ENCODE measurements at regions not wholly inside any gene's neighbourhood (a gene's known extent, or its start where the extent isn't known, plus 50 kb on each side); places are given as distances from the start of the nearest gene placed in this dataset.

- no peak for DNase-seq
Measured at GRCh38 chr2:120867290-120868241, 131.9 kb downstream of the GLI2 start.

- DNase-seq: no peak
Measured at GRCh38 chr2:120868366-120868765, 132.7 kb downstream of the GLI2 start.

GRCh38 chr2:120869036-120869729 lies 133.5 kb downstream of the GLI2 start:
- DNase-seq: no peak

GRCh38 chr2:120869730-120870466 lies 134.2 kb downstream of the GLI2 start:
- DNase-seq: no peak

GRCh38 chr2:120870467-120870788 lies 134.8 kb downstream of the GLI2 start:
- no peak for DNase-seq

GRCh38 chr2:120871016-120871635 lies 135.5 kb downstream of the GLI2 start:
- peak in 2 of 3 experiments; percentile 32 to 34 for DNase-seq

- peak in 1 of 3 experiments; percentile 32 for DNase-seq
Measured at GRCh38 chr2:120871881-120872620, 136.4 kb downstream of the GLI2 start.

- peak; percentile 14 to 68 (median 46) for DNase-seq
Measured at GRCh38 chr2:120873958-120874887, 138.6 kb downstream of the GLI2 start.

GRCh38 chr2:120874888-120875275 lies 139.2 kb downstream of the GLI2 start:
- DNase-seq: no peak

GRCh38 chr2:120875431-120875830 lies 139.8 kb downstream of the GLI2 start:
- DNase-seq: peak in 1 of 3 experiments; percentile 61

GRCh38 chr2:120876526-120877280 lies 141.0 kb downstream of the GLI2 start:
- DNase-seq: no peak

- DNase-seq: no peak
Measured at GRCh38 chr2:120877409-120877808, 141.7 kb downstream of the GLI2 start.

GRCh38 chr2:120878970-120879369 lies 143.3 kb downstream of the GLI2 start:
- DNase-seq: peak in 2 of 3 experiments; percentile 70 to 74

- peak; percentile 77 to 94 (median 85) for DNase-seq
Measured at GRCh38 chr2:120879431-120880295, 144.0 kb downstream of the GLI2 start.

GRCh38 chr2:120880381-120880780 lies 144.7 kb downstream of the GLI2 start:
- DNase-seq: peak in 1 of 3 experiments; percentile 43

- no peak for DNase-seq
Measured at GRCh38 chr2:120881981-120882788, 146.5 kb downstream of the GLI2 start.

- DNase-seq: no peak
Measured at GRCh38 chr2:120883607-120884440, 148.2 kb downstream of the GLI2 start.
